ENCODE measurements at regions not wholly inside any gene's neighbourhood (a gene's known extent, or its start where the extent isn't known, plus 50 kb on each side); places are given as distances from the start of the nearest gene placed in this dataset.

DNA sequence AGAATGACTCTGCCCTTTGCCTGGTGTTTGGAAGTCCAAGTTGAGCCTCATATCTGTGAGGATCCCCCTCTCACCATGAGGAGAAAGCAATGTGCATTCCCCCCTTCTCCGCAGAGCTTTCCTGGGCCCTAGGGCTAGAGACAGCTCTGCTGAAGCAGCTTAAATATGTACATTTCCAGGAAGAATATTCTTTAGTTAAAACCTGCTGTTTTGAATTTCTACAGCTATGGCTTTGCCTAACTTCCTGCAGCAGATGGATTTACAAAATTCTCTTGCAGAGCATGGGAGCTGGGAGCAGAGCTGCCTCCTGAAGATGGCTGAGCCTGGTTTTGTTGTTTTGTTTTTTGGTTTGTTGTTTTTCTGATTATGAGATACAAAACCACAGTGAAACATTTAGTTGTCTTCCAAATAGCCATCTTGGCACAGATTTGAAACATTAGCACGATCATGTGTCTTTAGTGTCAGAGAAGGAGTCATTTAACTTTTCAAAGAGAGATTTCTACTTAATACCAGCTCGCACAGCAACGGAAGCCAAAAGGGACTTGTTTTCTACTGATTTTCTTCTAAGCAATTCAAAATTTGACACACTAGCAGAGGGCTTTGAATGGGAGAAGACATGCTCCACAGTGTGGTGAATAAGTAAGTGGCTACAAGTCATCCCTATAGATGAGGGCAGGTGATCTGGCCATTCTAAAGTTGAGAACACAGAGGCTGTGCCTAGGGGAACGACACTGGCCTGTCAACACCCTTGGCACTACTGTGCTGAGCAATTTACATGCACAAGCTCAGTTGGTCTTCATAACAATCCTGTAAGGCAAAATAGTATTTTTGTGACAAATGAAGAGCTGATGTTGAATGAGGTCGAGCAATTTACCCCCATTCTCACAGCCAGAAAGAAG lies 222.6 kb downstream of the MREG start:
- no peak overlapping the region for H3K4me3 ChIP-seq (ENCODE audit: low read depth in 2 of 2, low read length in 2 of 2)
- no peaks in the 10 kb centered on the region for H3K9me3 ChIP-seq (ENCODE audit: control insufficient read depth, insufficient read depth, low read depth, low read length)
- H3K27ac ChIP-seq (ENCODE audit: low read length) = no peak overlapping the region
- no peaks in the 10 kb centered on the region for H3K4me1 ChIP-seq (ENCODE audit: control insufficient read depth, insufficient read depth, low read length)
- no peak for DNase-seq (ENCODE audit: low read depth, low spot score)
- TF ChIP-seq POLR2AphosphoS5 (IDR thresholded peaks at IDR 0.05; ENCODE audit: low read depth, low read length) (no peak), TCF7L2 (IDR thresholded peaks at IDR 0.05; ENCODE audit: low read depth, low read length) (no peak), SIN3A (IDR thresholded peaks at IDR 0.05; ENCODE audit: borderline replicate concordance, insufficient read depth, low read depth, low read length) (no peak)
- TF ChIP-seq, protein P1, sequence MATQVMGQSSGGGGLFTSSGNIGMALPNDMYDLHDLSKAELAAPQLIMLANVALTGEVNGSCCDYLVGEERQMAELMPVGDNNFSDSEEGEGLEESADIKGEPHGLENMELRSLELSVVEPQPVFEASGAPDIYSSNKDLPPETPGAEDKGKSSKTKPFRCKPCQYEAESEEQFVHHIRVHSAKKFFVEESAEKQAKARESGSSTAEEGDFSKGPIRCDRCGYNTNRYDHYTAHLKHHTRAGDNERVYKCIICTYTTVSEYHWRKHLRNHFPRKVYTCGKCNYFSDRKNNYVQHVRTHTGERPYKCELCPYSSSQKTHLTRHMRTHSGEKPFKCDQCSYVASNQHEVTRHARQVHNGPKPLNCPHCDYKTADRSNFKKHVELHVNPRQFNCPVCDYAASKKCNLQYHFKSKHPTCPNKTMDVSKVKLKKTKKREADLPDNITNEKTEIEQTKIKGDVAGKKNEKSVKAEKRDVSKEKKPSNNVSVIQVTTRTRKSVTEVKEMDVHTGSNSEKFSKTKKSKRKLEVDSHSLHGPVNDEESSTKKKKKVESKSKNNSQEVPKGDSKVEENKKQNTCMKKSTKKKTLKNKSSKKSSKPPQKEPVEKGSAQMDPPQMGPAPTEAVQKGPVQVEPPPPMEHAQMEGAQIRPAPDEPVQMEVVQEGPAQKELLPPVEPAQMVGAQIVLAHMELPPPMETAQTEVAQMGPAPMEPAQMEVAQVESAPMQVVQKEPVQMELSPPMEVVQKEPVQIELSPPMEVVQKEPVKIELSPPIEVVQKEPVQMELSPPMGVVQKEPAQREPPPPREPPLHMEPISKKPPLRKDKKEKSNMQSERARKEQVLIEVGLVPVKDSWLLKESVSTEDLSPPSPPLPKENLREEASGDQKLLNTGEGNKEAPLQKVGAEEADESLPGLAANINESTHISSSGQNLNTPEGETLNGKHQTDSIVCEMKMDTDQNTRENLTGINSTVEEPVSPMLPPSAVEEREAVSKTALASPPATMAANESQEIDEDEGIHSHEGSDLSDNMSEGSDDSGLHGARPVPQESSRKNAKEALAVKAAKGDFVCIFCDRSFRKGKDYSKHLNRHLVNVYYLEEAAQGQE (IDR thresholded peaks at IDR 0.05; ENCODE audit: insufficient read depth in 1 of 2, low read depth in 2 of 2, low read length in 1 of 2) = no peak
- TF ChIP-seq, protein P2, sequence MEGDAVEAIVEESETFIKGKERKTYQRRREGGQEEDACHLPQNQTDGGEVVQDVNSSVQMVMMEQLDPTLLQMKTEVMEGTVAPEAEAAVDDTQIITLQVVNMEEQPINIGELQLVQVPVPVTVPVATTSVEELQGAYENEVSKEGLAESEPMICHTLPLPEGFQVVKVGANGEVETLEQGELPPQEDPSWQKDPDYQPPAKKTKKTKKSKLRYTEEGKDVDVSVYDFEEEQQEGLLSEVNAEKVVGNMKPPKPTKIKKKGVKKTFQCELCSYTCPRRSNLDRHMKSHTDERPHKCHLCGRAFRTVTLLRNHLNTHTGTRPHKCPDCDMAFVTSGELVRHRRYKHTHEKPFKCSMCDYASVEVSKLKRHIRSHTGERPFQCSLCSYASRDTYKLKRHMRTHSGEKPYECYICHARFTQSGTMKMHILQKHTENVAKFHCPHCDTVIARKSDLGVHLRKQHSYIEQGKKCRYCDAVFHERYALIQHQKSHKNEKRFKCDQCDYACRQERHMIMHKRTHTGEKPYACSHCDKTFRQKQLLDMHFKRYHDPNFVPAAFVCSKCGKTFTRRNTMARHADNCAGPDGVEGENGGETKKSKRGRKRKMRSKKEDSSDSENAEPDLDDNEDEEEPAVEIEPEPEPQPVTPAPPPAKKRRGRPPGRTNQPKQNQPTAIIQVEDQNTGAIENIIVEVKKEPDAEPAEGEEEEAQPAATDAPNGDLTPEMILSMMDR (IDR thresholded peaks at IDR 0.05) = no peak
- intact Hi-C loops (cut with micrococcal nuclease; ENCODE audit: unreplicated experiment) (no loop called here), in situ Hi-C loops (cut with HindIII; ENCODE audit: low pct_unique_long_range_greater_than_20kb, low sequenced_read_pairs) (no loop called here)
- POLR2A ChIA-PET = no interaction called here
- CTCF ChIA-PET = no interaction called here
- ATAC-seq = no peak
- no peaks in the 10 kb centered on the region for H3K27me3 ChIP-seq (ENCODE audit: control insufficient read depth, insufficient read depth, low read length)
- H3K36me3 ChIP-seq (ENCODE audit: control insufficient read depth, insufficient read depth, low read length) = no peaks in the 10 kb centered on the region
- BruUV-seq (replicated peaks) = no TSS peak

DNA sequence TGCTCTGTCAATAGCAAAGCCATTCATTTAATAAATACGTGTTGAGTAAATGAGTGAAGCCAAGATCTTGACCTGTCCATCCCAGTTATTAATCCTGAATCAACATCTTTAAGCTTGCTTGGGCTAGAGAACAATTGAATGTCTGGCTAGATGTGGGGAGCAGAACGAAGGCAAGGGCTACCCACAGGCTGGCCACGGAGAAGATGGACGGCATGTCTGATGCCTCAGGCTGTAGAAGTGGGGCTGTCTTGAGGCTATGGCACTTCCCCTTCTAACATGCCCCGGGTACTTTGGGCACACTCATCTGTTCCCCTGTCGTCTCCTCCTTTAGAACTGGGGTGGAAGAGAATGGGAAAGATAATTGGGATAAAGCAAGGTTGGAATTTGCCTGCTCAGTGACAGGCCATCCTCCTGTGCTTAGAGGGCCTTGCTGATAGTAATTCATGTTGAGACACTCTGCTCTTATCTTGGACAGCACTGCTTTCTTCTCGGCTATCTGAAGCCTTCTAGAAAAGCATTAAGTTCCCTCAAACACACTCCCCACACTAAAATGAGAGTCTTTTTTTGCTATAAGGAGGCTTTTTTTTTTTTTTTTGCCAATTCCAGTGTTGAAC lies 225.7 kb downstream of the MREG start:
- TF ChIP-seq, protein P1 (IDR thresholded peaks at IDR 0.05; ENCODE audit: insufficient read depth in 1 of 2, low read depth in 2 of 2, low read length in 1 of 2) = no peak
- TF ChIP-seq SIN3A (IDR thresholded peaks at IDR 0.05; ENCODE audit: borderline replicate concordance, insufficient read depth, low read depth, low read length) = no peak
- TF ChIP-seq POLR2AphosphoS5 (IDR thresholded peaks at IDR 0.05; ENCODE audit: low read depth, low read length) = no peak
- no peak for TF ChIP-seq TCF7L2 (IDR thresholded peaks at IDR 0.05; ENCODE audit: low read depth, low read length)
- TF ChIP-seq, protein P2 (IDR thresholded peaks at IDR 0.05) = no peak
- DNase-seq (ENCODE audit: low read depth, low spot score) (no peak), ATAC-seq (no peak)
- ChIA-PET CTCF (no interaction called here), POLR2A (no interaction called here)
- Histone ChIP-seq H3K9me3 (ENCODE audit: control insufficient read depth, insufficient read depth, low read depth, low read length) (no peaks in the 10 kb centered on the region), H3K36me3 (ENCODE audit: control insufficient read depth, insufficient read depth, low read length) (no peaks in the 10 kb centered on the region), H3K4me1 (ENCODE audit: control insufficient read depth, insufficient read depth, low read length) (no peaks in the 10 kb centered on the region), H3K4me3 (ENCODE audit: low read depth in 2 of 2, low read length in 2 of 2) (no peak overlapping the region), H3K27ac (ENCODE audit: low read length) (no peak overlapping the region), H3K27me3 (ENCODE audit: control insufficient read depth, insufficient read depth, low read length) (no peaks in the 10 kb centered on the region)
- BruUV-seq (replicated peaks) = no TSS peak
- in situ Hi-C loops (cut with HindIII; ENCODE audit: low pct_unique_long_range_greater_than_20kb, low sequenced_read_pairs) (no loop called here), intact Hi-C loops (cut with micrococcal nuclease; ENCODE audit: unreplicated experiment) (no loop called here)
